ENCODE measurements at regions not wholly inside any gene's neighbourhood (a gene's known extent, or its start where the extent isn't known, plus 50 kb on each side); places are given as distances from the start of the nearest gene placed in this dataset.

DNA sequence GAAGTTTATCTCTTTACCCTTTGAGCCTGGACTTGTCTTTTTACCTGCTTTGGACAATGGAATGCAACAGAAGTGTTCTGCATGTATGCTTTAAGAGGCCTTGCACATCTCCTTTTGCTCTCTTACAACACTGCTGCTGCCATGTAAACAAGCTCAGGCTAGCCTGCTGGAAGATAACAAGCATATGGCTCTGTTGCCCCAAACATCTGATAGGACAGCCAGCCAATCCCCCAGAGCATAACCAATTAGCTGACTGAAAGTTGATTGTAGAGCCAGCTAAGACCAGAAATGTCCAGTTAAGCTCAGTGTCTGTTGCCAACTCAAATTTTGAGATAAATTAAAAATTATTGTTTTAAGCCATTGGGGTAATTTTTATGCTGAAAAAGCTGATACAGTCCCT, 510.6 kb upstream of the CNKSR2 start:
- DNase-seq (ENCODE audit: low spot score), result no peak

DNA sequence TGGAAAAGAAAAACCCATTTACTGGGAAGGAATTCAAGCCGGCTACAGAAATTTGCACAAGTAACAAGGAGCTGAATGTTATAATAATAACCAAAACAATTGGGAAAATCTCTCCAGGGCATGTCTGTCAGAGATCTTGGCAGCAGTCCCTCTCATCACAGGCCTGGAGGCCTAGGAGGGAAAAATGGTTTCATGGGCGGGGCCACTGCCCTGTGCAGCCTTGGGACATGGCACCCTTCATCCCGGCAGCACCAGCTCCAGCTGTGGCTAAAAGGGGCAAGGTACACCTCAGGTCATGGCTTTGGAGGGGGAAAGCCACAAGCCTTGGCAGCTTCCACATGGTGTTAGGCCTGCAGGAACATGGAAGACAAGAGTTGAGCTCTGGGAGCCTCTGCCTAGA, 513.1 kb upstream of the CNKSR2 start:
- no peak for DNase-seq (ENCODE audit: low spot score)

DNA sequence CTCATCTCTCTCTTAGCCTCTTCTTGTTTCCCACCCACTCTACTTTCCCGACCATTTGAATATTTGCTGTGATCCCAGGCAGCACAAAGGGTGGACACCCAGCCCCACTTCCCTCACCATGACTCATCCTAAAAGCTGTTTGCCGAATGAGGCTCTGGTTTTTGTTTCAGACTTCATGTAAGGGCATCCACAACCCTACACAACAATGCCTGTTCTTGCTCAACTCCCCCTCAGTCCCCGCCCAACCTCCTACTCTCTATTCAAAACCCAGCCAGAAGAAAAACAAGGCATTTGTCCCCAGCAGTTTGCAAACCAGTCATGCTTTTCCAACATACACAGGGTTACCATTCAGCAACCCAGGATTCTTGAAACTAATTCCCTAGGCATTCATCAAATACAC, 516.5 kb upstream of the CNKSR2 start:
- DNase-seq (ENCODE audit: low spot score), result no peak

DNA sequence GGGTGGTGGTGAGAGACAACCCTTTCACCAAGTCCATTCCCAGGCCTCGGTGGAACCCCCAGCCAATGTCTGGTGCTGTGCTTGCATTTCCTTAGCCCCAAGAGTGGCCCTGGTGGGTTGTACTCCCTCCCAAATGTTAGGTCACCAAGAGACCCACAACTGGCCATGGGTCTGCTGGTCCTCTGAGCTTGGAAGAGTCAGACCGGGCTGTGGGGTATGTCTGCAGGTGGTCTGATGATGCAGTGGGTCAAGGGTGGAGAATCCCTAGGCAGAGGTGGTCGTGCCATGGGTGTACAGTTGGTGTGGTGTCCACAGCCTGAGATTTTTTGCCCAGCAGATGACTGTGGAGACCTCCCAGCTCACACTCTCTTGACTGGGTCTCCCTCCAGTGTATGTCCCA, 535.7 kb upstream of the CNKSR2 start:
- no peak for DNase-seq (ENCODE audit: low spot score)

DNA sequence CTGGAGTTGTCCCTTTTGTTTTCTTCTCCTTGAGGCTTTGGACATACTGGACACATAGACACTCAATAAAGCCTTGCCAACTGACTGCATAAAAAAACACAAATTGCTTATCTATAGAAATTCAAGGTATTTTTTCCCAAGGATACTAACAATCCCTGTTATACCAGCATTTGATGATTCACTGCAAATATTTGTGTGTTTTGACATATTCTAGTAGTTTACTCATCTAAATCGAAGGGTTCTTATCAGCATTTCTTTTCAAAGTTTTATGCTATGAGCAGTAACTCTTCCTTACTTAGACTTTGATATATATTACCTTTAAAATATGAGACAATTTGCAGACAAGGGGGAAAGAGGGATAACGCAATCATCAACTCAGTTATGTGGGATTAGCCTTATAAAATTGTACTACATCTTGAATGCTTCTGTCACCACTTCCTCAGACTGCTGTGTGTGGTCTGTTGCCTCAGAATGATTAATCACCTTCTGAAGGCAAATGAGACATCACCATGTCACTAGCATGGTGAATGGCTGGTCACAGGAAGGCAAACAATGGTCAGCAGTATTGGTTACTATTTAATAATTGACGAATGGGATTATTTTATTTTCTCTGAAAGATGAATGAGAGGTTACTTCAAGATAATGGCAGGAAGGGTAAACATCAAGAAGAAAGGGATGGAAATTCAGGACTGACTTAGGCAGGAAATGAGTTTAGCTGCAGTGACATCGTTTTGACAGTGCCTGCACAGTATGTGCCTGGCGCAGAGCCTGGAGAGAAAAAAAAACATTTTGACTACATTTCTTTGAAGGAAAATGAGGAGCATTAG, 544.3 kb upstream of the CNKSR2 start:
- DNase-seq (ENCODE audit: low spot score), result peak; percentile 8

DNA sequence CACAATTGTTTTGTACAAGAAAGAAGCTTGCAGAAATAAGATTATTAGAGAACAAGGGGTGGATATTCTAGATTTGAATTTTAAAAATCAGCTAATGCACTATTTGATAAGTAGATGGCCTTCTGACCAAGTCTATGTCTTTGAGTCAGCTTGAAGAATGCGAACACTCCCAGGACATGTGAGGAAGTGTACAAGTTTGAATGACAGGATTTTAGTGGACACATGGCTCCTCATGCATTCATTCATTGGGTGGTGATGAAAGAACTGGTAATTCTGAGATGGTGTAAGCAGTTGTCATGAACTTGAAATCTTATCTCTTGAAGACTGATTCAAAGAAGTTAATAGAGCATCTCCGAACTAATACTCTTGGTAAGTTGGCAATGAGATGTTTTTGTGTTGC, 548.2 kb upstream of the CNKSR2 start:
- DNase-seq (ENCODE audit: low spot score), result no peak

DNA sequence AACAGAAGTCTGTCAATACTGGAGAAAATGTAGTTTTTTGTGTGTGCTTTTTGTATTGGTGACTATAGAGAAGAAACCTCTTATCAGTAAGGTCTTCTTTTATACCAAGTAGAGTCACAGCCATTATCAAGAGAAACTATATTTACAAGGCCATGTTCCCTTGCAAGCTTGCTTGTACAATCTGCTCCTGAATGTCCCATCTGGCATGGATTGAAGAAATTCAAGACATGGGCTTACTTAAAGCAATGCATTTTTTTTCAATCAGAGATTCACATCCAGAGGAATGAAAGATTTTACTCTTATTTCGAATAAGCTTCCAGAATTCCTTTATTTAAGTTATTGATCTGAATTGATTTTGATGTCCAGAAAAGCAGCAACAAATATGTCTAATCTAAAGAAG, 537.3 kb upstream of the RPS6KA3 start:
- DNase-seq (ENCODE audit: low spot score), result no peak

DNA sequence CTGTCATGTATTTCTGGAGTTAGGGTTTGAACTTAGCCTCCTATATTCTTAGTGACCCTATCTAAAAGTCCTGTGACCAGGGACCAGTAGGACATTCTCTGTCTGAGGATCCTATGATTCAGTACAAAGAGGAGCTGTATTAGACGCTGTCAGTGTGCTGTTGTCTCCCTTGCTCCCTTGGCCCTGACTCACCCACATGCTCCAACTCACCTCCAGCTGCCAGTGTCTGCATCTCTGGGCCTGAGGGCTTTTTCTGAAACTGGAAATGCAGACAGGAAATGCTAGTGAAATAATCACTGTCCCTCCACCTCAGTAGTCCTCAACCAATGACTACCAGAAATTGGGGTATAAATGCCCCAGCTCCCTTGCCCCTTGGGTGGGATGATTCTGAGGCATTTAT, 535.3 kb upstream of the RPS6KA3 start:
- DNase-seq (ENCODE audit: low spot score), result no peak

DNA sequence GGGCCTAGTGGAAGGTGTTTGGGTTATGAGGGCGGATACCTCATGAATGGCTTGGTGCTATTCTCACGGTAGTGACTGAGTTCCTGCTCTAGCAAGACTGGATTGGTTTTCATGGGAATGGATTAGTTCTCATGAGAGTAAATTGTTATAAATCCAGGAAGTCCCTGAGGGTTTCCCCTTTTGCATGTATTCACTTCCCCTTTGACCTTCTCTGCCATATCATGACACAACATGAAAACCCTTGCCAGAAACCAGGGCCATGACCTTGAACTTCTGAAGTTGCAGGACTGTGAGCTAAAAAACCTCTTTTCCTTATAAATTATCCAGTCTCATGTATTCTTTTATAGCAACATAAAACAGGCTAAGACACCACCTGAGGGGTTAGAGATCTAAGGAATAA, 529.7 kb upstream of the RPS6KA3 start:
- no peak for DNase-seq (ENCODE audit: low spot score)

DNA sequence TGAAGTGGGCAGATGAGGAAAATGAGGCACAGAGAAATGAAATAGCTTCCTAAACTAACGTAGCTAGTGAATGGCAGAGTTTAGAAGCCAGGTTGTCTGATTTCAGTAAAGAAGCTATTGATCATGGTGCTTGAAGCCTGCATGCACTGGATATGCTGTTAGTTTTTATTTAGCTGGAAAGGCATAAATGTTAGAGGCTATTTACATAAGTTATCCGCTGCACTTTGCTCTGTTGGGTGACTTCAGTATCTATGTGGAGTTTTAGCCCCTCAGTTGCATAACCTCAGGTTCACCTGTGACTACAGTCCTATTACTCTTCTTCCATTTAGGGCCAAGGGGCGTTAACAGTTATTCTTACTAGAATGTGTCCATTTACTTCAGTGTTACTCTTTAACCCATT, 522.4 kb upstream of the RPS6KA3 start:
- no peak for DNase-seq (ENCODE audit: low spot score)

DNA sequence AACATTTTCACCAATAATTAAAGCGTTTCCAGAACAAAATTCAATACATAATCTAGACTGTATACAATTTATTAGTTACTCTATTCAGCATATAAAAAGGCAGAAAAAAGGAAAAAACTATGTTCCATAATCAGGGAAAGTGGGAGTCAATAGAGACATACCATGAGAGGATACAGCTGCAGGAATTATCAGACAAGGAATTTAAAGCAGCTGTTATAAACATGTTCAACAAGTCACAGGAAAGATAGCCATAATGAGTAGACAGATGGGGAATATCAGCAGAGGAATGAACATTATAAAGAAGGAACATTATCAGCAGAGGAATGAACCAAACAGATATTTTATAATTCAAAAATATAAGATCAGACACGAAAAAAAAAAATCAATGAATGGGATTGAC, 500.6 kb upstream of the RPS6KA3 start:
- DNase-seq (ENCODE audit: low spot score), result no peak

DNA sequence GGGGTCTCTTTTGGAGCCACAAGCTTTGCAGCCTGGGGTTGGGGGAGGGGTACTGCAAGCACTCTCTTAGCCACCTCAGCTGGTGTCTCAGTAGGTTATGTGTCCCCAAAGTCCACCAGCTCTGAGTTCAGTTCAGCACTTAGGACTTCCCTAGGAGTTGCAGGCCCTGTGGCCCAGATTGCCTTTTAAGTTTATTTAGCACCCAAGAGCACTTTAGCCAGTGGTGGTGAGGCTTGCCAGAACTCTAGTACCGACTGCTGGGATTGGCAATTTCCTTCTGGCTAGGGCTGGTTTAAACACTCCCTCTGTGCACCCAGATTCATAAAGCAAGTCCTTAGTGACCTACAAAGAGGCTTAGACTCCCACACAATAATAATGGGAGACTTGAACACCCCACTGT, 489.9 kb upstream of the RPS6KA3 start:
- no peak for DNase-seq (ENCODE audit: low spot score)

DNA sequence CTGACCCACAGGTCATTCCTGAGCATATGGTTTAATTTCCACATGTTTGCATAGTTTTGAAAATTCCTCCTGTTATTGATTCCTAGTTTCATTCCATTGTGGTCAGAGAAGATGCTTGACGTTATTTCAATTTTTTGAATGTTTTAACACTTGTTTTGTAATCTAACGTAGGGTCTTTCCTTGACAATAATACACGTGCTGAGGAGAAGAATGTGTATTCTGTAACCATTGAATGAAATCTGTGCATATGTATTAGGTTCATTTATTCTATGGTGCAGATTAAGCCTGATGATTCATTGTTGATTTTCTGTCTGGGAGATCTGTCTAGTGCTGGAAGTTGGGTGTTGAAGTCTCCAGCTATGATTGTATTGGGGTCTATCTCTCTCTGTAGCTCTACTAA, 486.4 kb upstream of the RPS6KA3 start:
- DNase-seq (ENCODE audit: low spot score), result no peak

DNA sequence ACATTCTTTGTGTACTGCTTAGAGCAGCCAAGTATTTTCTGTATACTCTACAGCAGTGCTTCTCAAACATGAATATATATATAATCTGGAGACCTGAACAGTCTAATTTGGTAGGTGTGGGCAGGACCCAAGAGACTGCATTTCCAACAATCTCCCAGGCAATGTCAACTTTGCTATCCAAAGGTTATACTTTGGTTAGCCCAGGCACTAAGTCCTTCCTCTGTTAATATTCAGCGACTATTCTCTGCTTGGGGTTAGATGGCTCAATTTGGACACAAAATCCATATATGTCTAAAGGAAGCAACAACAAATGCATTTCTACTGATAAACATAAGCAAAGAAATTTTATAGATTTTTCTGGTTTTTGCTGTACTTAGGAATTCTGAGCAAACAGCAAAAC, 480.0 kb upstream of the RPS6KA3 start:
- no peak for DNase-seq (ENCODE audit: low spot score)

DNA sequence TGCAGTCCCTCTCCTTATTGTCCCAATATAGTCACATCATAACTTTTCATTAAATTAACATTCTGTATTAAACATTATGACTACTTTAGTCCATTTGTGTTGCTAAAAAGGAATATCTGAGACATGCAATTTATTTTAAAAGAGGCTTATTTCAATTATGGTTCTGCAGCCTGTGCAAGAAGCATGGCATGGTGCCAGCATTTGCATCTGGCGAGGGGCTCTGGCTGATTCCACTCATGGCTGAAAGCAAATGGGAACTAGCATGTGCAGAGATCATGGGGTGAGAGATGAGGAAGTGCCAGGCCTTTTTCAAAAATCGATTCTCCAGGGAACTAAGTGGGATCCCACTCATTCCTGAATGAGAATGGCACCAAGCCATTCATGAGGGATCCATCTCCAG, 476.3 kb upstream of the RPS6KA3 start:
- no peak for DNase-seq (ENCODE audit: low spot score)

DNA sequence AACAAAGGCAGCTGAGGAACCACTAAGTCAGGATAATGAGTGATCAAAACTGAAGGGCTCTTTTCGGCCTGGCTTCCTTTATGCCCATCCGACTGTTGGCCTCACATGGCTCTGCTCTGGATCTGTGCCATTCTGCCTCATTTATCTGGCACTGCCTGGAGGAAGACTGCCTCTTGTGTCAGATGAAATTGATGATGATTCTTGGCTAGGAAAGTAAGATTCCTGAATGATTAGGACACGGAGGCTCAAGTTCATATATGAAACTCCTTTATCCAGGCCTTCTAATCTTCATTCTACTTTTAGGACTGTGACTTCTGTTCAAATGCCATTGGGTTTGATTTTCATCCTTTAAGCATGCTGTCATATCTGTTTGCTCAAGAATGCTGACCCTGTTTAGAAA, 475.4 kb upstream of the RPS6KA3 start:
- DNase-seq (ENCODE audit: low spot score), result no peak

DNA sequence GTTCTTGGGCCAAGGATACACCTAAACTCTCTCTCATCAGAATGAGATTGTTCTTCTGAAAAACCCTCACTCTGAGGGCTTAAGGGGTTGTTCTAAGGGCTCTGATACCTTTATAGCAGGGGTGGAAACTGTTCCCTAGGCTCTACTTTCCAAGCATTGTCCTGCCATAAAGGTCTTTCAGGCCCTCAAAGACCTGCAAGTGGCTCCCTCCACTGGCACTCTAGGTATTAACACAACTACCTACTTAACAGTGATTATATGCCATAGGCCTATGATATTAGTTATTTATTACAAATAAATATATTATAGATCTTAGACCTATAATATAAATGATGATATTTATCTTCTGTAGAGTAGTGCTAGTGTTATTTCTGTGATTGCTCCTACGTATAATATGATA, 473.7 kb upstream of the RPS6KA3 start:
- DNase-seq (ENCODE audit: low spot score), result no peak

DNA sequence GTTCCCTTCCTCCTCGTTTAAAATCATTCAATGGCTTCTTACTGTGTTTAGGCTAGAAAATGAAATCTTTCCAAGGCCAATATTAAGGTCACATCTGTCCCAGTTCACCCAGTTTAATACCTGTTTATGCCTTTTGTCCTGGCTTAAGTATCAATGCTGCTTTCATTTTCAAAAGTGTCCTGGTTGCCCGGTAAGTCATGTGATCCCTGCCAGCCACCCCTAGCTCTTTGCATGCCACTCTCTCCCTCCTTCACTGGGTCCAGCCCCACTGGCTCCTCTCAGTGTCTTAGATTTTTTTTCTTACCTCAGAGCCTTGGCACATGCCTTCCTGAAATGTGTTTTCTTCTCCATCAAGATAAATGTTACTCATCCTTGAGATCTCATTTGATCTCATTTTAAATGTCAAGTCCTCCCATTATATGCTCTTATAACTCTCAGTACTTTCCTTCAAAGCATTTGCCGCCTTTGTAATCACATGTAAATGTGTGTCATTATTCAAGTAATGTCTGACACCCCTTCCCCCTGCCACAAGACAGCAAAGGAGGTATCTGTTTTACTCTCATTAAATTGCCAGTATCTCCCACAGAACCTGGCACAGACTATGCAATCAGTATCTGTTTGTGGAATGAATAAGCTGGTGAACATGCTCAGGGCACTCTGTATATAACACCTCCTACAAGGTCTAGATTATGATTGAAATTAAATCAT, 472.5 kb upstream of the RPS6KA3 start:
- no peak for DNase-seq (ENCODE audit: low spot score)

DNA sequence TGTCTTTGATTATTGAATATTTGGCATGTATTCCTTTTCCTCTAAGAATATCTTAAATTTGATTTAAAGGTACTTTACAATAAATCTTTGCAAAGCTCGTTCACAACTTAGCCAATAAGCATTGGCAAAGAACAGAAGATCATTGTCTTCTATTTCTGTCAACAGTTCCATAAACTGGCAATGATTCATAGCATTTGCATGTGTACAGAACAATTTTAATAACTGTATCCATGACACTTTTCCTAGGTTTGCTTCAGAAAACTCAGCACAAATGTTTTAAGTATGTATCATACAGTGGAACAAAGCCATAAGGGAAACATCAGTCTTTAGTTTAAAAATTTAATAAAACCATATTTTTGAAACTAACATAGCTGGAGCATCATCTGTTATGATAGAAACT, 462.7 kb upstream of the RPS6KA3 start:
- no peak for DNase-seq (ENCODE audit: low spot score)

DNA sequence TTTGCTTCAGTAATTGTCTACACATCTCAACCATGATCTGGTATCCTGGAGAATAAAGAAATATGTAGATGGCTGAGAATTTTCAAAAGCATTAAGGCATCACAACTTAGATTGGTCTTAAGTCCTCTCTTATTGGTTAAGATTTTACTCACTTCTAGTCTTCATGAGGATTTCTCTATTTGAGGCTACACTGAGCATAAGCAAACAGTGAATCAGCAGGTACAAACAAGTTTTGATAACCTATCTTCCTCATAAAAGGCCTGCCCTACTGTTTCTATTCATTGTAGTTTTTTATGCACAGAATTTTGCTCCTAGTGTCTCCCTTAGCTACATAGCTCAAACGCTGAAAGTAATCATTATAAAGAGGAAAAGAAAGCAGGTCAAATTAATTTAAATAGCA, 460.7 kb upstream of the RPS6KA3 start:
- DNase-seq (ENCODE audit: low spot score), result no peak

DNA sequence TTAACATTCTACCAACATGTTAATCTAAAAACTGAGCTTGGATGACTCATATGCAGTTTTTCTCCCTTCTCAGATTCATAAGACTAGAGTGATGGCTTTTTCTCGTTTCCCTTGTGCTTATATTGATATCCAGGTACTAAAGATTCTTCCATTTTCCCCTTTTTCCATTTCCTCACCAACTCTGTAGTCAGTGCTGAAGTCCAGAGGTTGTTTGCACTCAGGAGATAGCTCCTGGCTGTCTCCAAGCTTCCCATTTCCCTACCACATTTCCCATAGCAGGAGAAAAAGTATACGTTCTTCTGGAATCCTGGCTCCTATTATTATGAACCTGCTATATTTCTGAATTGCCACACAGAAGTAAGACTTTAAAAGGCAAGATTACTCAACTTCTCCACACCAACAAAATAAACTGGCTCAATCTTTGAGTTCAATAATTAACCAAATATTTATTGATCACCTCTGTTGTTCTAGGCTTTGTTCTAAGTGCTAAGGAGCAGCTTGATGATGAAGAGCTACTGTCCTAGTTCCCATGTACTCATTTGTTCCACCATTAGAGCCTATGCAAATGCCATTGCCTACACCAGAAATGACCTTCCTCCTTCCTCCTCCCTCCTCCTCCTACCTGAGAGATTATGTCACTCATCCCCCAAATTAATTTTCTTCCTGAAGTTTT, 454.4 kb upstream of the RPS6KA3 start:
- no peak for DNase-seq (ENCODE audit: low spot score)

DNA sequence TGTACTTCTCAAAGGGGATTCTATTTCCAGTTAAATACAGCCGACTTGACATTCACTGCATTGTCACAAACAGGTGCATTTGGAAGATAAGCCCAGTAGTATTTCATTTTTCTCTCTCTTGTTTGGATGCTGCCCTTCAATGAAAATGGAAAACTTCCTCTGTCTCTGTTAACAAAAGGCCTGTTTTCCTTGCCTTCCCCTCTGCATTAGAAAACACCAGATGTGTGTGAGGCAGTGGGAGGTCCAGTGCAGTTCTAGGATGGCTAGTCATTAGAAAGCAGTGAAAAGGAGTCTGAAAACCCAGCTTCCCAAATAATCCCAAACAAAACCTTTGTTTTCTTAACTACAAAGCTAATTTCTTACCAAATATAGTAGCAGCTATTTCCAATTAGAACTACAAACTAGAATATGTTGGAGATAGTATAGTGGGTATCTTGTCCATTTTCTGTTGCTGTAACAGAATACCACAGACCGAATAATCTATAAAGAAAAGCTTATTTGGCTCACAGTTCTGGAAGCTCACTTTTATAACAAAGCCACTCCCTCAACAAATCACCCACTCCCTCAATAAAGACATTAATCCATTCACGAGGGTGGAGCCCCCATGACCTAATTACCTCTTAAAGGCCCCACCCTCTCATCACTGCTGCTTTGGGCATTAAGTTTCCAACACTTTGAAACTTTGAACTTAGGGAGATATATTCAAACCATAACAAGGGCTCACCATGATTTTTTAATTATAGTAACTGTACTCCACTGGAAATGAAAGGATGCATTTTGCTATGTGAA, 452.1 kb upstream of the RPS6KA3 start:
- DNase-seq (ENCODE audit: low spot score), result no peak
